ENCODE measurements at regions not wholly inside any gene's neighbourhood (a gene's known extent, or its start where the extent isn't known, plus 50 kb on each side); places are given as distances from the start of the nearest gene placed in this dataset.
A peak's percentile ranks its signal among the peaks of the same experiment; 100 is the strongest.

DNA sequence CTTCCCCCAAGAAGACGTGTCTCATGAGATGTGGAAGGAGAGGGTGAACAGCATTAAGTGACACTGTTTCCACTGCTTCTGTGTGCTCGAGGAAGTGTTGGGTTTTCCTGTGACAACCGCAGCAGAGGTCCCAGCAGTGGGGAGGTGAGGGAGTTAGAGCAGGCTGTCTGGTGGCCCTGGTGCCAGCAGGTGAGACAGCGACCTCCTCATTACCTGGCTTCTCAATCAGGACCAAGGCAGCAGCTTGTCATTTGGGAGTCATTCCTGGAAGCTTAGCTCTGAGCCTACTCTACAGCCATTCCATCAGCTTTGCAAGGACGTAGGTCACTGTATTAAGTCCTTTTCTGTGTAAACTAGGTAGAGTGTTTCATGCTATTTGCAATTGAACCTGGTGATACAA, 63.3 kb upstream of the RGMA start:
- Histone ChIP-seq H3K36me3 (replicated peaks in 1 of 2; ENCODE audit: insufficient read depth in 1 of 2, low read depth in 2 of 2) (no peaks in the 10 kb centered on the region), H3K27ac (peak overlapping the region in 3 of 4 donors; percentile 34 to 61 (median 52)), H3K9me3 (no peaks in the 10 kb centered on the region), H3K27me3 (no peaks in the 10 kb centered on the region), H3K4me3 (no peak overlapping the region), H3K4me1 (peaks cover 19% of the 10 kb centered on the region)
- 38 to 40% methylated on average over 3 to 5 of the region's 5 CpGs for WGBS, 2 donors
- peak; percentile 43 for ATAC-seq
- no peak for TF ChIP-seq POLR2A (IDR thresholded peaks at IDR 0.05)
- DNase-seq = peak in 1 of 4 donors; percentile 9
- intact Hi-C loops (cut with DNase I) = no loop called here

DNA sequence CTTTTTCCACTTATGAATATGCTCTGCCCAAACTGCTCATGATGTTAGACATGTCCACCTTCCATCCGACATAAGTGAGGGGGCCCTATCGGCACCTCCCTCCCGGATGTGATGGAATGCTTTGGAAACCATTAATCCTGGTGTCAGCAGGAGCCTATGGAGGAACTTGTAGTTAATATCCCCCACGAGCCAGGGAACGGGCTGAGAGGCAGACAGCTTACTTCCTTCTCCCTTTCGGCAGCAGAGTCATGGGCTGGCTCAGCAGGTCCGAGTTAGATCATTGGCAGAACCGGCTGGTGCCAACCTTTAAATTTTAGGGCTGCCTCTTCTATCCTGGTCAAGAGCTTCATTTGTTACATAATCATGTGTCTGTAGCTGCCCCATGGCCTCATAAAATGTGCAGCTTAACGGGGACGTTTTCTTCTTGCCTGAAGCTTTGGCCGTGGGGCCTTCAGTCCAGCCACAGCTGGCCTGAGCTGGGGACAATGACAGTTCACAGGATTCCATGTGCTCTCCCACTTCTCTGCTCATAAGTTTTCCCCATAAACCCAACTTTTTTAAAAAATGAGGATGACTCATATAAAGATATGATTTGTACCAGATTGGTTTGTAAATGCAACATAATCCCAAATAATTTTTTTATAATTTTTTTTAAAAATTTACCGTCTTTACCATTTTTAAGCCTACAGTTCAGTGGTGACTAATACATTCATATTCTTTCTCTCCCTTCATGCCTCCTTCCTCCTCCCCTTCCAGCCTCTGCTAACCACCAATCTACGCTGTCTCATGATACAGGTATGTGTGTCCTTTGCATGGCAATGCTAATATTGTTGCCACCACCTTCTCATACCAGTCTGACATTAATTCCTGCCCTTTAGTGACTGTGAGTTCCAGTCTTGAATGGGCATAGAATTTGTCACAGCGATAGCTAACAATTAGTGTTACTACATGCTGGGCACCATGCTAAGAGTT, 62.2 kb upstream of the RGMA start:
- intact Hi-C loops (cut with DNase I) = no loop called here
- ATAC-seq (no peak), DNase-seq (peak in 3 of 4 donors; percentile 9 to 32 (median 19))
- Histone ChIP-seq H3K27me3 (no peaks in the 10 kb centered on the region), H3K36me3 (replicated peaks in 1 of 2; ENCODE audit: insufficient read depth in 1 of 2, low read depth in 2 of 2) (no peaks in the 10 kb centered on the region), H3K4me1 (peaks cover 19% of the 10 kb centered on the region), H3K27ac (no peak overlapping the region), H3K4me3 (no peak overlapping the region), H3K9me3 (no peaks in the 10 kb centered on the region)
- 59 to 66% methylated on average over 14 of the region's 14 CpGs for WGBS, 2 donors
- TF ChIP-seq, protein P1, sequence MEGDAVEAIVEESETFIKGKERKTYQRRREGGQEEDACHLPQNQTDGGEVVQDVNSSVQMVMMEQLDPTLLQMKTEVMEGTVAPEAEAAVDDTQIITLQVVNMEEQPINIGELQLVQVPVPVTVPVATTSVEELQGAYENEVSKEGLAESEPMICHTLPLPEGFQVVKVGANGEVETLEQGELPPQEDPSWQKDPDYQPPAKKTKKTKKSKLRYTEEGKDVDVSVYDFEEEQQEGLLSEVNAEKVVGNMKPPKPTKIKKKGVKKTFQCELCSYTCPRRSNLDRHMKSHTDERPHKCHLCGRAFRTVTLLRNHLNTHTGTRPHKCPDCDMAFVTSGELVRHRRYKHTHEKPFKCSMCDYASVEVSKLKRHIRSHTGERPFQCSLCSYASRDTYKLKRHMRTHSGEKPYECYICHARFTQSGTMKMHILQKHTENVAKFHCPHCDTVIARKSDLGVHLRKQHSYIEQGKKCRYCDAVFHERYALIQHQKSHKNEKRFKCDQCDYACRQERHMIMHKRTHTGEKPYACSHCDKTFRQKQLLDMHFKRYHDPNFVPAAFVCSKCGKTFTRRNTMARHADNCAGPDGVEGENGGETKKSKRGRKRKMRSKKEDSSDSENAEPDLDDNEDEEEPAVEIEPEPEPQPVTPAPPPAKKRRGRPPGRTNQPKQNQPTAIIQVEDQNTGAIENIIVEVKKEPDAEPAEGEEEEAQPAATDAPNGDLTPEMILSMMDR (IDR thresholded peaks at IDR 0.05) = no peak
- TF ChIP-seq POLR2A (IDR thresholded peaks at IDR 0.05) = no peak

DNA sequence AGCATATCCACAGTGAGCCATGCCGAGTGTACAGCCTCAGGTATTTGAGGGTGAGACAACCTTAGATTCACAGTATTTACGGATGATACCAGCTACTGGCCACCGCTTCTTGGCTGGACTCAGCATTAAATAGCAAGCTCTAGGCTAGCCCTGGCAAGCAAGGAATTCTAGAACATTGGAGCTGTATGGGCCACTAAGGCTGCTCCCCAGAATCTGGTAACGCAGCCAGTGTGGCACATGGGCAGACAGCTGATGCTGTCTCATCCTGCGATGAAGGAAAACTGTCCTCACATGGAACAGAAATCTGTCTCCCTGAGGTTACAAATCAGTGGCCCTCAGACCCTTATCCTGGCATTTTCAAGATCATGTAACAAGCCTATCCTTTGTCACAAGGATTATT, 57.6 kb upstream of the RGMA start:
- Histone ChIP-seq H3K27ac (no peak overlapping the region), H3K9me3 (no peaks in the 10 kb centered on the region), H3K4me3 (no peak overlapping the region), H3K27me3 (no peaks in the 10 kb centered on the region), H3K4me1 (no peaks in the 10 kb centered on the region), H3K36me3 (replicated peaks in 1 of 2; ENCODE audit: insufficient read depth in 1 of 2, low read depth in 2 of 2) (no peaks in the 10 kb centered on the region)
- ATAC-seq (no peak), DNase-seq (no peak)
- TF ChIP-seq, protein P1 (IDR thresholded peaks at IDR 0.05) = no peak
- no peak for TF ChIP-seq POLR2A (IDR thresholded peaks at IDR 0.05)
- 88 to 97% methylated on average over 4 to 5 of the region's 5 CpGs for WGBS, 2 donors
- intact Hi-C loops (cut with DNase I) = no loop called here

DNA sequence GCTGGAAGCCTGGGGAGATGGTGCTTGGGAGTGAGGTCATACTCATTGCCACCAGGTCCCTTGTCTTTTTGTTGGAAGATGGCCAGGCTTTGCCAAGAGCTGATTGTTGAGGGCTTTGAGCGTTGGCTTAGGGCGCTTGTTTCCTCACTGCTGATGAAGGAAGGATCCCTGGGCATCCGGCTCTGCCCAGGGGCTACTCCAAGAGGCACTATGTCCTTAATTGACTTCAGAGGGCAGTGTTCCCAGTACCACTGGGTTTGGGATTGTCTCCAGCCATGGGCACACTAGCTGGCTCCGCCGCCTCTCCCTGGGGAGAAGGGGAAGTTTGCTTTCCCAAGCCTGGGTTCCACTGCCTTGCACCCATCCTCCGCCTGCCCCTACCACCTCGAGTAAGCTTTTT, 57.2 kb upstream of the RGMA start:
- 64 to 85% methylated on average over 5 to 7 of the region's 7 CpGs for WGBS, 2 donors
- TF ChIP-seq, protein P1 (IDR thresholded peaks at IDR 0.05) = no peak
- no peak for TF ChIP-seq POLR2A (IDR thresholded peaks at IDR 0.05)

DNA sequence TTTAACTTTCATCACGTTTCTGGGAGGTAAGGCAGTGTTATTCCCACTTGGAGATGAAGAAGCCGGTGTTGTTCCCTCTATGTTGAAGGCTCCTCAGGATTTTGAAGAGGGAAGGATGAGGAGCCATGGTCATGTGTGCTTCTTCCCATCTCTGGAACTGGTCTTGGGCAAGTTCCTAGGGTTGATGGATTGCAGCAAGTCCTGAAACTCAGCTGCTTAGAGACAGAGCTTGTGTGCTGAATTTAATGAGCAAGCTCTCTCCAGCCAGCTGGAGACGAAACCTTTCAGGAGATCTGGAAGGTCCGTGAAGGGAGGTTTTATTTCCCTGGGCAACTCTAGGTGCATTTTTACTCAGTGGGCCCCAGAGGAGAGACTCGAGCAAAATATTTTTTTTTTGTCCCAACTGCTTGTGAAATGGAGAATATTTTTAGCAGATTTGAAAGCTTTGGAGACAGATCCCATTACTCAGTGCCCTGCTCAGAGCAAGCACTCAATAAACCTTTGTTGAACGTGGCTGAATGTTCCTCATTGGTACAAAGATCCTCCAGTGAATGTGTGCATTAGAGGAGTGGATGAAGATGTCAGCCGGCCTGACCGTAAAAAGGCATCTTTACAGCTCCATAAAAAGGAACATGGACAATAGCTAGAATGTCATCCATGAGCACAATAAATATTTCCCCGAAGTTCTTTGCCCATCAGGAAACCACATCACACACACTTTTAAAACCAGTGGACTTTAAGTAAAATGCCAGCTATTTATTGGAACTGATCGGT, 55.6 kb upstream of the RGMA start:
- Histone ChIP-seq H3K9me3 (no peaks in the 10 kb centered on the region), H3K36me3 (replicated peaks in 1 of 2; ENCODE audit: insufficient read depth in 1 of 2, low read depth in 2 of 2) (no peaks in the 10 kb centered on the region), H3K4me3 (no peak overlapping the region), H3K27ac (no peak overlapping the region), H3K4me1 (no peaks in the 10 kb centered on the region), H3K27me3 (no peaks in the 10 kb centered on the region)
- DNase-seq (no peak), ATAC-seq (no peak)
- intact Hi-C loops (cut with DNase I) = no loop called here
- WGBS, 2 donors = 66 to 73% methylated on average over 10 of the region's 10 CpGs
- no peak for TF ChIP-seq POLR2A (IDR thresholded peaks at IDR 0.05)
- TF ChIP-seq, protein P1 (IDR thresholded peaks at IDR 0.05) = no peak

More for the DNA sequence above, 57.2 kb upstream of the RGMA start:
- no peaks in the 10 kb centered on the region for H3K36me3 ChIP-seq (replicated peaks in 1 of 2; ENCODE audit: insufficient read depth in 1 of 2, low read depth in 2 of 2)
- intact Hi-C loops (cut with DNase I) = no loop called here
- DNase-seq (no peak), ATAC-seq (no peak)
- no peaks in the 10 kb centered on the region for H3K4me1 ChIP-seq
- no peaks in the 10 kb centered on the region for H3K27me3 ChIP-seq
- H3K9me3 ChIP-seq = no peaks in the 10 kb centered on the region
- H3K4me3 ChIP-seq = no peak overlapping the region
- no peak overlapping the region for H3K27ac ChIP-seq
